Kidney capillary endothelial cell (primary cell): ENCODE measurements at regions not wholly inside any gene's neighbourhood (a gene's known extent, or its start where the extent isn't known, plus 50 kb on each side); places are given as distances from the start of the nearest gene placed in this dataset.
"Not testable (repeated sequence)": the region's sequence is repeated elsewhere in the genome, so short reads cannot be mapped to it uniquely, and the experiment has no call there.

Experiments used
- DNase-seq: peaks from one replicate; pipeline ENCODE4 v3.0.0-alpha.2; 2018; ENCODE audit warnings: low spot score

- no peak for DNase-seq
Observed at GRCh38 chr6:82419132-82419581, 55.5 kb downstream of the TPBG start.

- DNase-seq, result no peak
Observed at GRCh38 chr6:82419859-82420258, 56.2 kb downstream of the TPBG start.

DNA sequence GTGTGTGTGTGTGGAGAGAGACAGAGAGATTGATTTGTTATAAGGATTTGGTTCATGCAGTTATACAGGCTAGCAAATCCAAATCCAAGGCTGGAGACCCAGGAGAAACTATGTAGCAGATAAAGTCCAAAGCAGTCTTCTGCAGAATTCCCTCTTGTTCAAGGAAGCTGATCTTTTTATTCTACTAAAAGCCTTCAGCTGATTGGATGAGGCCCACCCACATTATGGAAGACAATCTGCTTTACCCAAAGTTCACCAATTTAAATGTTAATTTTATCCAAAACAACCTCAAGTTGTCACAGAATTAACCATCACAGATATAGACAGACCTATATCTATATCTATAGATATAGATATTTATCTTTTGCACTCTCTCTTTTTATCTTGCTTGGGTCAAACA, 67.0 kb downstream of the TPBG start:
- no peak for DNase-seq

- no peak for DNase-seq
Observed at GRCh38 chr6:82436740-82437139, 73.1 kb downstream of the TPBG start.

DNA sequence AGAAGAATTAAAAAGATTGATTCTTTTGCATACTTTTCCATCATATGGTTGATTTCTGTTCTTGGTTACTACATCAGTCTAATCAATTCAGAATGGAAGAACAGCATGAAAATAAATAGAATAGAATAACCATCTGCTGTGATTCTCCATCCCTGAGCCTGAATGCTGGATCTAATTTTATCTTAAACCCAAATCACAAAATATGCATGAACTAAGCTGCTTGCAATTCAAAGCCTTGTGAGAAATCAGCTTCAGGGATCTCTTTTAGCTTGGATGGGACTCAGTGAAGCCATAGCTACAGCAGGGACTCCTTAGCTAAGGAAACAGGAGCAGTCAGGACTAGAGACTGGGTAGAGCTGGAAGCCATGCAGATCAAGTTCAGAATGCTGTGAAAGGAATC, 74.1 kb downstream of the TPBG start:
- no peak for DNase-seq

DNA sequence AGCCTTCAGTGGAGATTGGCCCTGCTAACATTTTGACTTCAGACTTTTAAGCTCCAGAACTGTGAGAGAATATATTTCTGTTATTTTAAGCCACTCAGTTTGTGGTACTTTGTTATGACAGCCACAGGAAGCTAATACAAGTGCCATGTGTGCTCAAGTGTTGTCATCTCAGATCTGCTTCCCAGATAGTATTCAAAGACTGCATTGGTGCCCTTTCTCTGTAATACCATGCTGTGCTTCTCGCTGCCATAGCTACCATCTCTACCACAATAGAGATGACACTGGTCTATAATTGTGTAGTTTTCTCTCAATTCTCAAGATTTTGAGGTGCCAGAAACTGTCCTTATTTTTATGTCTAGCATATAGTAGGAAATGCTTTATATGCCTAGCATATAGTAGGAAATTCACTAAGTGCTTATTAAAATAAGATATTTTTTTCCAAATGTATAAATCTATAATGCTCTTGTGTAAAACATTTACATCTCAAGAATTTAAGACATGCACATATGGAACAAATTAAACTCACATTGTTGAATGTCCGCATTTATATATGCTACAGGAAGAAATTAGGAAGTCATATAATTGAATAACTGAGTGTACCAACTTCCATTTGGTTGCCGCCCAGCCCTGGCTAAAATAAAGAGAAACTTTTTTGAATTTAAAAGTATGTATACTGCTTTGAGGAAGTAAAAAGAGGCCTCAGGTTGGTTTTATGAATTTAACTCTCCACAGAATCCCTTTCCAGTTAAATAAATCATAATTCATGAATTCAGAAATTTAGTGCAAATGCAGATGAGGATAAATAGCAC, 77.6 kb downstream of the TPBG start:
- DNase-seq, result no peak

DNA sequence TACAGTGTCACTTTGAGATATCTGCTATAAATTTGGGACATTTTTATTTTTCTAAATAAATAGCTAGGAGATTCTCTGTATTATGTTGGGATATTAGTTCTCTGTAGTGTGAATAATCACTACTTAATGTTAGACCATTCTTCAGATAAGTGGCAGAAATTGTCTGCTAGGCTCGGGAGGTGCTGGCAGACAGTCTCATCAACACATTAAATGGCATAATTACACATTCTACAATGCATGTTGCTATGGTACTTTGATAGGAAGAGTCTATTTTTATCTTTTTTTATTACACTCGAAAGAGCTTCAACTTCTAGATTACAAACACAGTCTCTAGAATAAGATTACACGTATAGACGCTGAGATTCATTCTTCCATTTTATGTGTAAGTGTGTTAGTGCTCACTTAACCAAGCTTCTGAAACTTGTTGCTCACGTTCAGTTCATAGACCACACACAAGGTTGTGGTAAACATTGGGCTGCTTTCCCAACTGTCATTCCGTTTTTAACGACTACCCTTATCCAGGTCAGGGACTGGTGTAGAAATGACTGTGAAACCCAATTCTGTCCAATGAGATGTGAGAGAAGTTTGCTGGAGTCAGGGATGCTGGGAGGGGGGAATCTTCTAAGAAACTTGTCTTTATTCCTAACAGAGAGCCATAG, 78.6 kb downstream of the TPBG start:
- DNase-seq, result no peak

GRCh38 chr6:82458147-82458546, 94.5 kb downstream of the TPBG start:
- DNase-seq, result no peak

- DNase-seq, result no peak
Observed at GRCh38 chr6:82458705-82459104, 95.1 kb downstream of the TPBG start.

DNA sequence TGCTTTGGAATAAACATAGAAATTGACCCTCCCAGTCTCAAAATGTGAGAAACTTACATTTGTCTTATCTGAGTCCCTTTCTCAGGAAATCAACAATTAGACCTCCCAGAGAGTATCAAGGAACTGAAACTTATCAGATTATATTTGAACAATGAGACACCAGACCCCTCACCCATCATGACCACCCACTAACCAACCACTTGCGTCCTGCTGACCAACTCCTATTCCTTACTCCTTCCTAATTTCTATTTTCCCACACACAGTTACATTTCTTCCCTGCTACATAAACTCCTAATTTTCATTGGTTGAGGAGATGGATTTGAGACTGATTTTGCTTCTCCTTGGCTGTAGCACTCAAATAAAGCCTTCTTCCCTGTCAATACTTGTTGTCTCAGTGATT, 97.9 kb downstream of the TPBG start:
- DNase-seq, result no peak

GRCh38 chr6:82467338-82467737, 103.7 kb downstream of the TPBG start:
- DNase-seq, result no peak

DNA sequence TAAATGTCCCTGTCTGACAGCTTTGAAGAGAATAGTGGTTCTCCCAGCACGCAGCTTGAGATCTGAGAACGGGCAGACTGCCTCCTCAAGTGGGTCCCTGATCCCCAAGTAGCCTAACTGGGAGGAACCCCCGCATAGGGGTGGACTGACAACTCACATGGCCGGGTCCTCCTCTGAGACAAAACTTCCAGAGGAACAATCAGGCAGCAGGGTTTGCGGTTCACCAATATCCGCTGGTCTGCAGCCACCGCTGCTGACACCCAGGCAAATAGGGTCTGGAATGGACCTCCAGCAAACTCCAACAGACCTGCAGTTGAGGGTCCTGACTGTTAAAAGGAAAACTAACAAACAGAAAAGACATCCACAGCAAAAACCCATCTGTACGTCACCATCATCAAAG, 106.5 kb downstream of the TPBG start:
- DNase-seq, result not testable (repeated sequence)

GRCh38 chr6:82475106-82475505, 111.5 kb downstream of the TPBG start:
- DNase-seq, result not testable (repeated sequence)

DNA sequence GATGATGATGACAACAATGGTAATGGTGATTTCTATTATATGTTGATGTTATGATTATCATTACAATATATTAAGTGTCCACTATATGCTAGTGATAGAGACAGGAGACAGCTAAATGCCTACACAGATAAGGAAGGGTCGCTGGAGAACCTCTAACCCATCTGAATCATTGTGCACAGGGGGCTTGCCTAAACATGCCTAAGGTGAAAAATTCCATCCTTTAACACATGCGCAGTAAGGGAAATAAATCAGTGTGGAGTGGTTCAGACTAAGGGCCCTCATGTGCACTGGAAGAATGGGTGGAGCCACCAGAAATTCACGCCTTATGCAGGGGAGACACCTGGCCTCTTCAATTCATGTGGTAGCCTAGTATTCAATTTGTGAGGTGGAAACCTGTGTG, 120.4 kb downstream of the TPBG start:
- DNase-seq, result no peak

- no peak for DNase-seq
Observed at GRCh38 chr6:82484737-82485626, 121.4 kb downstream of the TPBG start.

DNA sequence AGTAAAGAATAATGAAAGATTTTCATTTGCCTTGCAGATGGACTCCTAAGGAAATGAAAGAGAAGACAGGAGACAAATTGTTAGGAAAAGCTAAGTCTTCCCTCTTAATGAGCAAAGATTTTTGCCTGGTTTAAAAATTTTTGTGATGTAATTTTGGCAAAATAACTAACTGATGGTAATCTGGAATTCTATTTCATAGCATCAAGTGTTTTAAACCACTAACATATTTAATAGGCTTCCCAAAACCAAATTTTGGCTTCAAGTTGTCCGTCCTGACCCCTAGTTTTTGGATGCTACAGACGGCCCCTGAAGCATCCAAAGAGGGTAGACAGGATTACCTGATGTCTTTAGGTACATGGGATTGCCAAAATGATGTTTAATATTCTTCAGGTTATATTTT, 124.3 kb downstream of the TPBG start:
- DNase-seq, result no peak

GRCh38 chr6:82488403-82488802, 124.8 kb downstream of the TPBG start:
- DNase-seq, result no peak

- no peak for DNase-seq
Observed at GRCh38 chr6:82492134-82492533, 128.5 kb downstream of the TPBG start.

GRCh38 chr6:82493467-82493866, 129.8 kb downstream of the TPBG start:
- no peak for DNase-seq

- DNase-seq, result no peak
Observed at GRCh38 chr6:82494367-82494766, 130.8 kb downstream of the TPBG start.

- DNase-seq, result not testable (repeated sequence)
Observed at GRCh38 chr6:82501901-82502300, 138.3 kb downstream of the TPBG start.

DNA sequence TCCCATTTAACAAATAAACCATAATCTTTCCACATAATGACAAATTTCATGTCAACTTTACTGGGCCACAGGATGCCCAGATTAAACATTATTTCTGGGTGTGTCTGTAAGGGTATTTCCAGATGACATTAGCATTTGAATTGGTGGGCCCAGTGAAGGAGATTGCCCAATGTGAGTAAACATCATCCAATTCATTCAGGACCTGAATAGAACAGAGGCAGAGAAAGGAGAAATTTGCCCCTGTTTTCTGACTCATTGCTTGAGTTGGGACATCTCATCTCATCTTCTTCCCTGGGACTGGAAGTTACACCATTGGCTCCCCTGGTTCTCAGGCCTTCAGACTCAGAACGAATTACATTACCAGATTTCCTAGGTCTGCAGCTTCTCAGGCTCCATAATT, 142.9 kb downstream of the TPBG start:
- no peak for DNase-seq

- DNase-seq, result no peak
Observed at GRCh38 chr6:82507112-82507511, 143.5 kb downstream of the TPBG start.
